Activated gamma-delta T cell treated with anti-CD3 and anti-CD28 coated beads, Interleukin-2, amount 50 U/mL, for 16 hours (primary cell): ENCODE measurements at regions not wholly inside any gene's neighbourhood (a gene's known extent, or its start where the extent isn't known, plus 50 kb on each side); places are given as distances from the start of the nearest gene placed in this dataset.
"Not testable (repeated sequence)": the region's sequence is repeated elsewhere in the genome, so short reads cannot be mapped to it uniquely, and the experiment has no call there.

ENCODE experiments used
- DNase-seq: peaks from one replicate; pipeline ENCODE4 v3.0.0-alpha.2; 2020; ENCODE audit warnings: low read depth

DNA sequence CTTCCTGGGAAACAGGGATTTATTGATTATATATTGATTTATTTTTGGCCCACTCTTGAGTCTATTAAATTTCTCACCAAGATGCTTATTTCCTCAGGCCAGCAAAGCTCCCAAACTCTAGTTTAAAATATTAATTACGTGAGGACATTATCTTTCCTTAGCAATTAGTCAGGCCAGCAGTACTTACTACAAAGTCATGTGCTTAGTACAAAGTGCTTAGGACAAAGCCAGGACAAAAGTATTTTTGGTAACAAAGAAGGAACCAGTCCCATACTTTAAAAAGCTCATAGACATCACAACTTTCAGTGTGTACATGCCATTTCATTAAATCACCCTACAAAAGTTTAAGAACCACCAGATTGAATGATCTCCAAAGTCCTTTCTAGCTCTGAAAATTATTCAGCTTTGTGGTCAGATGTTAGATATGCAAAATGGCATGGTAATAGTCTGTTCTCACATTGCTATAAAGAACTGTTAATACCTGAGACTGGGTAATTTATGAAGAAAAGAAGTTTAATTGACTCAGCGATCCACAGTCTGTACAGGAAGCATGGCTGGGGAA is 94.7 kb upstream of the PWP1 start:
- no peak for DNase-seq

DNA sequence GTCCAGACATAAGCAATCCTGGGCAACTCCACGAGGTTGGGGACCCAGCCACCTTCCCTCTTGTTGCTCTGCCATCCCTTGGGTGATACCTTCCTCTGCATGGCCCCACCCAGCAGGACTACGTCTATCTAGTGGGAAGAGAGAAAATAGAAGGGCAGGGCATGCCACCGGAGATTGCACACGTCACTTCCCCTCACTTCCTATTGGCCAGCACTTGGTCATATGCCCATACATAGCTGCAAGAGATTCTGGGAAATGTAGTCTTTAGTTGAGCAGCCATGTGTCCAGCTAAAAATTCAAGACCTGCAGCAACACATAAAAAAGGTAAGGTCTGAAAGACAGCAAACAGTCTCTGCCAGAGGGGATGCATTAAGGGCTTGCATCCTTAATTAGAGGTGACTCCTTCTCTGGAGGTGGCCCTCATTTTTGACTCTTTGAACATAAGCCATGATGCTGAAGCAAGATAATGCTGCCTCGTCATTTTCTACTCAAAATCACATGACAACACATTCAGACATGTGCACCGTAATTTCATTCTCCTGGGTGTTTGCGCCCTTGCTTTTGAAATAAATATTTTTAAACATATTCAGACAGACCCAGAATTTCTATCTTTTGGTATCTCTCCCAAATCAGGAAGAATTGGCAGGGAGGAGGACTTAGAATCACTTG is 91.8 kb upstream of the PWP1 start:
- DNase-seq, result no peak

DNA sequence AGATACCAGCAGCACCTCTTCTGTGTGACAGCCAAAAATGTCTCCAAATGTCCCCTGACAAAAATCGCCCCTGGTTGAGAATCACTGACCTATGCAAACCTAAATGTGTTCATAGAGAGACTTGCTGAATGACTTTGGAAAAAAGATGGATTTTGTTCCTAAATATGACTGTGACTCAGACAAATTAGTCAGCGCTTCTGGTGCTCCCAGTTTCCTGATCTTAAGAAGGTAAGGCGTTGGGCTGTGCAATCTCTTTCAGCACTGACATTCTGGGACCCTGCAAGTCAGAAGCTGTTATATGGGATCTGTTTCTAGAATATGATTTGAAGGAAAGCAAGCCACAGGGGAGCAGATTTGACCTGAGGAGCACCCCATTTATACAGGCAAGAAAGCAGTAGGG is 90.6 kb upstream of the PWP1 start:
- DNase-seq, result no peak

DNA sequence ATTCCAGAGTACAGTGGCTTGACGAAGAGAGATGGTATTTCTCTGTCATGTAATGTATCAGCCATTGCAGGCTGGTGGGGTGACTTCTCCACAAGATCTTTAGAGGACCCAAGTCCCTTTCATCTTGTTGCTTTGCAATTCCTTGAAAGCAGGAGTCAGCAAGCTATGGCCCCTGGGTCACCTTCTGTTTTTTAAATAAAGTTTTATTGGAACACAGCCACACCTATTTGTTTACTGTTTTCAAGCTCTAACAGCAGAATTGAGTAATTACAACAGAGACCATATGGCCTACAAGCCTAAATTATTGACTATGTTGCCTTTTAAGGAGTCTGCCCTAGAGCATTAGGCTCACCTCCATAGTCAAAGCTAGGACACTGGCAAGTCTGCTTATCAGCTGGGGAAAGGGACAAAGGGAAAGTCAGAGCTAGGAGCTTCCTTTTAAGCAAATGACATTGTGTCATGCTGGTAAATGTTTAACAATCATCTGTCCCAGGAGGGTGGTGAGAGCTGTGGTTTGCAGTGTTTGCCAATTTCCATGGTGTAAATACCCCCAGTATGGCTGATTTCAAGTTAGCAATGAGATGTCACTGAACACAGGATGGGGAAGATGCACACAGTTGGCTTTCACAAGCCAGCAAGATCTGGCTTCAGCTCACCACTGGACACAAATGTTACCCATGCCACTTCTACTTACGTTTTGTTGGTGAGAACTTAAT is 87.7 kb upstream of the PWP1 start:
- no peak for DNase-seq

DNA sequence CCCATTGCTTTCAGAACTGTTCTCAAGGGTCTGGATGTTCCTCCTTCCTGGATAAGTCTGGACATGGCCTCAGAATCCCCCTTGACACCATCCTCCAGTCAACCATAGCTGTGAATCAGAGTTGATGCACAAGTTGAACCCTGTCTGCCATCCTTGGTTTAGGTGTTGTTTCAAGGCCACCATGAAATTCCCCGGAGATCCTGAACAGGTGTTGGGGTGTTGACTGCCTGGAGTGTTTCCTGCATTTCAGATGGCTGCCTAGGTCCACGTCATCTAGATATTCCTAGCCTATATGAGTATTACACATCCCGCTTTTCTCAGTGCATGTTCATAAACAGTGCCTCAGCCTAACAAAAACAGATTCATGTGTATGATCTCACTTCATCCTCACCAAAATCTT is 86.7 kb upstream of the PWP1 start:
- DNase-seq, result no peak

DNA sequence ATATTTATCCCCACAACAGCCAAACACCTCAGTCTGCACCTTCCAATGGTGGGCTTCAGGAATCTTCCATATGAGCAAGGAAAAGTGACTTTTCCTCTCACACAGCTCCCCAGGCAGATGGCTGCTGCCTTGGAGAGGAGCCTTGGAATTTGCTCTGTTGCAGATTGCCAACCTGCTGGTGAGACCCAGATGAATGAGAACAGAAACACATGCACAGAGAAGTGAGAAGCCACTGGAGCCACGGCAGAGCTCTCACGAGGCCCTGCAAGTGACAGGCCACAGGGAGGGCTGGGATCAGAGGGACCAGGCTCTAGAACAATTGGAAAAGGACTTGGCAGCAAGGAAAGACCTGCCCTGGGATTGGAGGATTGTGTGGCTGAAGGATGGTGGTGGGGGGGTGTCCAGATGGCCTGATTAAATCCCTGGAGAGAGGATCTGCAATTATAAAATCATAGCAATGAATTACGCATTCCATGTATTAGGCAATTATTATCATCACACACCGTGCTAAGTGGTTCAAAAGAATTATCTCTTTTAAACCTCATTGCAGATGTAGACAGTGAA is 84.9 kb upstream of the PWP1 start:
- DNase-seq, result no peak

GRCh38 chr12:107602446-107602845 is 83.2 kb upstream of the PWP1 start:
- DNase-seq, result no peak

- DNase-seq, result no peak
Measured at GRCh38 chr12:107605293-107605692, 80.3 kb upstream of the PWP1 start.

- DNase-seq, result peak; percentile 70
Measured at GRCh38 chr12:107607464-107608392, 77.9 kb upstream of the PWP1 start.

- not testable (repeated sequence) for DNase-seq
Measured at GRCh38 chr12:107608779-107609178, 76.8 kb upstream of the PWP1 start.

- DNase-seq, result no peak
Measured at GRCh38 chr12:107610021-107610859, 75.4 kb upstream of the PWP1 start.

DNA sequence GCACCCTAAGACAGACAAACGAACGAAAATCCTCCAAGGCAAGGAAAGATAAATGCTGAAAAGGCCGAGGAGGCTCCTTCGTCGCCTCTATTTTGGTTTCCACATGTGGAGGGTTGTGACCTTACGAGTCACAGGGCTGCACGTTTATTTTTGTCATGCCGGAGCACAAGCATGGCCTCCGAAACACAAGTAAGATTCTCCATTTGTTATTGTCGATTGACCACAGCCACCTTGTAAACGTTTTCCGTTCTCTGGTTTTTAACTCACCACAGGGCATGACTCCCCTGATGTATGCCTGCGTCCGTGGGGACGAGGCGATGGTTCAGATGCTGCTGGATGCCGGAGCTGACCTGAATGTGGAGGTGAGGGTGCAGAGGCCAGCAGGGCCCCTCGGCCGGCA is 73.1 kb upstream of the PWP1 start:
- no peak for DNase-seq

GRCh38 chr12:107616941-107617340 is 68.7 kb upstream of the PWP1 start:
- no peak for DNase-seq

DNA sequence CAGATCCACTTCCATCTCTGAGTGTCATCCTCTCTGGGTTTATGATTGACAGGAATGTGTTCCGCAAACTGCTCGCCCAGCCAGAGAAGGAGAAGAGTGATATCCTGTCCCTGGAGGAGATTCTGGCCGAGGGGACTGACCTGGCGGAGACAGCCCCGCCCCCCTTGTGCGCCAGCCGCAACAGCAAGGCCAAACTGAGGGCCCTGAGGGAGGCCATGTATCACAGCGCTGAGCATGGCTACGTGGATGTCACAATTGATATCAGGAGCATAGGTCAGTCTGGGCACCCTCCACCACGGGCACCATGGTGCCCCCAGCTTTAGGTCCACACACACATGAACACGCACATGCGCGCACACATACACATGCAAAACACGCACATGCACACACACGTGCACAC is 67.5 kb upstream of the PWP1 start:
- no peak for DNase-seq

GRCh38 chr12:107619831-107620230 is 65.8 kb upstream of the PWP1 start:
- no peak for DNase-seq

GRCh38 chr12:107622001-107622400 is 63.6 kb upstream of the PWP1 start:
- DNase-seq, result no peak

GRCh38 chr12:107624493-107624892 is 61.1 kb upstream of the PWP1 start:
- DNase-seq, result no peak

- no peak for DNase-seq
Measured at GRCh38 chr12:107631715-107632114, 53.9 kb upstream of the PWP1 start.

GRCh38 chr12:107632246-107632645 is 53.4 kb upstream of the PWP1 start:
- DNase-seq, result no peak

DNA sequence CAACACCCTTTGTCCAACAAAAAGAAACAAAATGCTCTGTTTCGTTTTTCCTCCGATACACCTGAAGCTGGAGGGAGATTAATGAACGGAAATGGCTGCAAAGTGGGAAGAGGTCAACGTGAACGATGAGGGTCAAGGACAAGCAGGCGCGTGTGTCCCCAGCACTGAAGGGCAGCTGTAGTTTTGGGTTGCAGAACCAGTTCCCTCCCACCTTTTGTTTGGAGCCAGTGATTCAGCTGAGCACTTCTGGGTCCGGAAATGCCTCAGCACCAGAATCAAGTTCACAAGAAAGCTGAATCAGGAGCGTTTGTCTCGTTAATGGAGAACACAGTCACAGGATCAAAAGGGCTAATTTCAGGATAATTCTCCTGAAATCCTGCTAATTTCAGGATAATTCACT is 51.1 kb upstream of the PWP1 start:
- no peak for DNase-seq

DNA sequence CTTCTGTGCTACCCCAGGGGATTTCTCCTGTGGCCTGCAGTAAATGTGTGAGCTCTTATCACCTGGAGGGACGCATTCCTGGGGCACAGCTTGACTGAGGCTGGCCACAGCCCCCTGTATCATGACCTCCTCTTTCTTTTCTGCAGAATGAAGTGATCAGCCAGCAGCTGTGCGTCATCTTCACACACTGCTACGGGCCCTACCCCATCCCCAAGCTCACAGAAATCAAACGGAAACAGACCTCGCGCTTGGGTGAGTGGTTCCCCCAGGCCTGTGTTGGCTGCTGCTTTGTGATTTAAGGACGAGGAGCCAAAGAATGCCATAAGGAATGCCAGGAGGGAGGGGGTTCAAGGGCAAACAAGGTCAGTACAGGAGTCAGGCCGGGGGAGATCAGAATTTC is 50.5 kb upstream of the PWP1 start:
- DNase-seq, result no peak
